ENCODE measurements at regions not wholly inside any gene's neighbourhood (a gene's known extent, or its start where the extent isn't known, plus 50 kb on each side); places are given as distances from the start of the nearest gene placed in this dataset.

DNA sequence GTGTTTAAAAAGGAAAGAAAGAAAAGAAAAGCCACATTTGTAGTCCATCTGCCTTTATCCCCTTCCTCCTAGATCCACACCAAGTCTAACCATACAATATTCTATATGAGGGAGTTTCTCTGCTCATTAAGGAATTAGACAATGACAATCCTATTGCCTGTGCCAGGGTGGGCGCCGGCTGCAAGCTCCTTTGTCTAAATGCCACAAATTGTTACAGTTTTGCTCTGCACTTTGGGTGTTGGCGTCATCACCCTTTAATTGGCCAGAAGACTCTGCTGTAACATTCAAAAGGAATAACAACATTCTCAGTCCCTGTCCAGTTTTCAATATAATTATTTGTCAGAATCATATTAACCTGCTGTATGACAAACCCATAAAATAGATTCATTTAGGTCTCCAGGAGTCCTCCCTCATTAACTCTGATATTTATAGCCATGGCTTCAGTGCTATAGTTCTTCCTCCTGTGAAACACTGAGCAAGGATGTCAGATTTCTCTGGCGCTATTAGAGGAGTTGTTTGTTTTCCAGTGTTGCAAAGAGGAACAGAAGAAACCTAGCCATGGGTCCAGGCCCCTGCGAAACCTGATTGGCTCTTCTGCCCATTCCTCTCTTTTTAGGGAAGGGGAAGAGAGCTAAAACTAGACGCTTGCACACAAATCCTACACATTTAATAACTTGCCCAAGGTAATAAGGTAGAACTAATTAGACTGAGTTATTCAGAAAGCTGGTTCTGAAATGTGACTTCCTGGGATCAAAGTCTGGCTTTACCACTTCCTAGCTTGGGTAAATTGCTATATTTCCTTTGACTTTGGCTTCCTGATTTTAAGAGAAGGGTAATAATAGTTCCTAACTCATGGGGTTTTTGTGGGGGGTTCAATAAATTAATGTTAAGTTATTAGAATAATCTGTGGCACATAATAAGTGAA, 112.4 kb downstream of the CD47 start:
- Mint-ChIP-seq H3K4me1 (ENCODE audit: low read depth in 2 of 2) (peaks cover 37 to 40% of the 10 kb centered on the region in 2 donors), H3K27ac (peak overlapping the region; percentile 17 to 69), H3K9me3 (no peaks in the 10 kb centered on the region), H3K27me3 (no peaks in the 10 kb centered on the region), H3K36me3 (ENCODE audit: insufficient read depth) (no peaks in the 10 kb centered on the region), H3K4me3 (peak overlapping the region; percentile 46)
- ATAC-seq (replicated peaks): peak; percentile 40
- DNase-seq: no peak

DNA sequence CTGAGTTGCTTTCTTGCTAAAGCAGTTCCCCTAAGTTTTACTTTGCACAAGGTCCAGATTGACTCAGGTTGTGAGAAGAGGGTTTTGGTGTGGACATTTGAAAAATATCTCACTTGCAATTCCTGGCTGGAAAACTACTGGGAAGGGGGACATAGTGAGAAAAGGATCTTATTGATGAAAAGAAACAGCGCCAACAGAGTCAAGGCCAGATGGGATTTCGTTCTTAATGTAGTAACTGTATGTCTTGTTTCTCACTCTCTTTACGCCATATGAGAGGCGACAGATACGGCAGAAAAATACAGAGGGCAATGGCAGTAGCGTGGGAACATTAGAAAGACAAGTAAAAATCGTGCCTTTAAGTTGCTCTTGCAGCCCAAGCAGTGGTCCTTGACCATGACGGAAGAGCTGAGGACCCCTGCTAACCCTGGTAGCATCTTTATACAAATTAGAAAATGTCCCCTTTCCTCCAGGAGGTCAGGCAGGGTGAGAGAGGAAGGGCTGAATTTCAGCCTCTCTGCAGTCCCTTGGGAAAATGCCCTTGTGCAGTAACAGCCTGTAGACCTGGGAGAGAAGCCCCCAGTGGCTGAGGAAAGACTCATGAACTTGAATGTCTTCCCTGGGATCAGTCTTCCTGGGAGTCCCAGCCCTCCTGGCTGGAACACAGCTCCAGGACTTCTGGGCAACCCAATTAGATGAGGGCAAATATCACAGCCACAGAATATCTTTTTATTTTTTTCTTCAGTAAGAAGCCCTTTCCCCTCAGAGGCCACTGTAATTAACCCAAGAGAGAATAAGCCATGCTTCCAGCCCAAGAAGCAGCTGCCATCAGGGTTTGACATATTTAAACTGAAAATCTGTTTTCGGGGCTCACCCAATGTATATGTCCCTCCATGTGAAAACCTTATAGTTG, 113.4 kb downstream of the CD47 start:
- Mint-ChIP-seq H3K9me3 (no peaks in the 10 kb centered on the region), H3K36me3 (ENCODE audit: insufficient read depth) (no peaks in the 10 kb centered on the region), H3K4me1 (ENCODE audit: low read depth in 2 of 2) (peaks cover 37 to 40% of the 10 kb centered on the region in 2 donors), H3K27ac (peak overlapping the region in 1 of 2 donors; percentile 69), H3K4me3 (peak overlapping the region in 1 of 2 donors; percentile 75), H3K27me3 (no peaks in the 10 kb centered on the region)
- ATAC-seq (replicated peaks) (no peak), DNase-seq (no peak)

DNA sequence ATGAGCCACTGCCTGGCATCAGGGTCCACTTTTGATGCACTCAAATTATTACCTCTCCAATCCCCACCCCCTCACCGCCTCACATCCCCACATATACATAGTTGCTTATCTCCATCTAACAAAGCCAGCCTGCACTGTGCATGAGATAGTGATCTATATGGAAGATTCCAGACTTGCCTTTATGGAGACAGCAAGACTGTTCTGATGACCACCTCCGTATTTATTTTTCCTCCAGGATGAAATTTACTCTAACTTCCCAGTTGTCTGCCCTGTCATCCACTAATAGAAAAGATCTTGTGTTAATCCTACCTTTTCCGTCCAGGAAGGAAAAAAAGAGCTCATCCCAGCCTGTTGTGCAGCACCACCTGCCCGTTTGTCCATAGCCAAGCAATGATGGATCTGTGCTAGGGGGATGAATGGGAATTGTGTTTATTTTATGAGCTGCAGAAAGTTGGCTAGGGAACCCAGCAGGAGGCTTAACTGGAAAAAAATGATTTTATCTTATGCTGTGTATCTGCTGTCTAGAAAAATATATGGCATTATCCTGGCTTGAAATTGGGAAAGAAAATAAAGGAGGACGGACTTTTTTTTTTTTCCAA, 114.5 kb downstream of the CD47 start:
- H3K27ac Mint-ChIP-seq: peak overlapping the region; percentile 57 to 92
- no peaks in the 10 kb centered on the region for H3K9me3 Mint-ChIP-seq
- DNase-seq: no peak
- peak; percentile 24 for ATAC-seq (replicated peaks)
- peak overlapping the region; percentile 72 to 75 for H3K4me3 Mint-ChIP-seq
- no peaks in the 10 kb centered on the region for H3K27me3 Mint-ChIP-seq
- peaks cover 37 to 38% of the 10 kb centered on the region in 2 donors for H3K4me1 Mint-ChIP-seq (ENCODE audit: low read depth in 2 of 2)
- no peaks in the 10 kb centered on the region for H3K36me3 Mint-ChIP-seq (ENCODE audit: insufficient read depth)

DNA sequence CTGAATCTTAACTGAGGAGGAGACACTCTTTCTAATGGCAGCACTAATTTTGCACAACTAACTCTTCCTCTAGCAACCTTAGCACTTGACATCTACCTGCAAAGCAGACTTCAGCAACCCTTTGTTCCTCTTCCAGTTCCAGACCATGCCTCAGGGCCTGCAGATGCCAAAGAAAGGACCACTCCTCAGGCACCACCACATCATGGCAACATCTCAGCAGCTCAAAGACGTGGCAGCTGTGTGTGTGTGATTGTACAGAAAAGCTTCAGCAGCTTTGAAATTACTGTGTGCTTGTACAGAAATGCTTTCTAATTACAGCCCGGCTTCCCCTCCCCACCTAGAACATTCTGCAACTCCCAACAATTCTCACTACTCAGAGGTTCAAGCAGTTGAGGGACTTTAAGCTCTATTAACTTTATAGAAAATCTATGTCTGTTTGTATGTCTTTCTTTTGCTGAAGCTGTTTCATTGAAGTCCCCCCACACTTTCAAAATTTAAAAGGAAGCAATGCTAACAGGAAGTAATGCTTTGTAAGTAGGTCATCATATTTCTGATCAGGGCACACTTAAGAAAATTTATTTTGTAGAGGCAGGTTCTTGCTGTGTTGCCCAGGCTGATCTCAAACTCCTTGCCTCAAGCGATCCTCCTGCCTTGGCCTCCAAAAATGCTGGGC, 115.2 kb downstream of the CD47 start:
- DNase-seq (no peak), ATAC-seq (replicated peaks) (peak; percentile 78)
- Mint-ChIP-seq H3K4me1 (ENCODE audit: low read depth in 2 of 2) (peaks cover 37 to 38% of the 10 kb centered on the region in 2 donors), H3K4me3 (peak overlapping the region; percentile 72 to 75), H3K27ac (peak overlapping the region; percentile 57 to 92), H3K9me3 (no peaks in the 10 kb centered on the region), H3K27me3 (no peaks in the 10 kb centered on the region), H3K36me3 (ENCODE audit: insufficient read depth) (no peaks in the 10 kb centered on the region)

DNA sequence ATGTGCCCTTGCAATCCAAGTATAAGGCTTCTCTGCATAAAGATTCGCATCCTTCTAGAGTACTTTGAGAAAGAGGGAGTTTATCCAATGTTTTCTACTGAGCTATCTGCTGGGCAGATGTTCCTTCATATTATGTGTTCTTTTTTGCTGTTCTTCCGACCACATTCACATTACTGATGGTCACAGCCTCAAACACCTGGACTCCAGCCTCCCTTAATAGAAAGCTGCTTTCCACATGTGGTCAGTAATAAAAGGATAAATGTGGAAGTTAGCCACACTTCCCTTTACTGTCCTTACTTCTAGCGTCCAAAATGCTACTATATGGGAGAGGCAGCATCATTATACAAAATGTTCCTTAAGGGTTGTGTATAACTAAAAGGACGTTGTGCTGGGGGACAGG, 116.9 kb downstream of the CD47 start:
- H3K36me3 Mint-ChIP-seq (ENCODE audit: insufficient read depth): no peaks in the 10 kb centered on the region
- no peaks in the 10 kb centered on the region for H3K9me3 Mint-ChIP-seq
- H3K27me3 Mint-ChIP-seq: no peaks in the 10 kb centered on the region
- no peak for ATAC-seq (replicated peaks)
- H3K4me3 Mint-ChIP-seq: no peak overlapping the region
- H3K4me1 Mint-ChIP-seq (ENCODE audit: low read depth in 2 of 2): peaks cover 33% of the 10 kb centered on the region in 2 donors
- DNase-seq: no peak
- H3K27ac Mint-ChIP-seq: no peak overlapping the region

DNA sequence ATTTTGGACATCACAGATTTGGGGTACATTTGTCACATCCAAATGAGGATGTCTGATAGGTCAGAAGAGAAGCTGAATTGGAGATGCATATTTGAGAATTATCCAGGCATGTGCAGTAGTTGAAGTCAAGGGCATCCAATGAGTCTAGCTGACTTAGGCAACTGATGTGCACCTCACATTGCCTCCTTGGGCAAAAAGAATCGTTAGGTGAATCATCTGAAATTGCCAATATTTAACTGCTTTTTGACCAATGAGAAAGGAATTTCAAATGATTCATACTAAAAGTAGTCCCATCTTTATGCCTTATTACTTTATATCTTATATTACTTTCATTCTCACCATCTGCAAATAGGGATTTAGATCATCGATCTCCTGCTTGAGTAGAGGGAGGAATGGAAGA, 117.7 kb downstream of the CD47 start:
- DNase-seq: no peak
- H3K9me3 Mint-ChIP-seq: no peaks in the 10 kb centered on the region
- no peaks in the 10 kb centered on the region for H3K36me3 Mint-ChIP-seq (ENCODE audit: insufficient read depth)
- no peak overlapping the region for H3K4me3 Mint-ChIP-seq
- peaks cover 25% of the 10 kb centered on the region in 2 donors for H3K4me1 Mint-ChIP-seq (ENCODE audit: low read depth in 2 of 2)
- no peak for ATAC-seq (replicated peaks)
- H3K27ac Mint-ChIP-seq: peak overlapping the region in 1 of 2 donors; percentile 39
- no peaks in the 10 kb centered on the region for H3K27me3 Mint-ChIP-seq

DNA sequence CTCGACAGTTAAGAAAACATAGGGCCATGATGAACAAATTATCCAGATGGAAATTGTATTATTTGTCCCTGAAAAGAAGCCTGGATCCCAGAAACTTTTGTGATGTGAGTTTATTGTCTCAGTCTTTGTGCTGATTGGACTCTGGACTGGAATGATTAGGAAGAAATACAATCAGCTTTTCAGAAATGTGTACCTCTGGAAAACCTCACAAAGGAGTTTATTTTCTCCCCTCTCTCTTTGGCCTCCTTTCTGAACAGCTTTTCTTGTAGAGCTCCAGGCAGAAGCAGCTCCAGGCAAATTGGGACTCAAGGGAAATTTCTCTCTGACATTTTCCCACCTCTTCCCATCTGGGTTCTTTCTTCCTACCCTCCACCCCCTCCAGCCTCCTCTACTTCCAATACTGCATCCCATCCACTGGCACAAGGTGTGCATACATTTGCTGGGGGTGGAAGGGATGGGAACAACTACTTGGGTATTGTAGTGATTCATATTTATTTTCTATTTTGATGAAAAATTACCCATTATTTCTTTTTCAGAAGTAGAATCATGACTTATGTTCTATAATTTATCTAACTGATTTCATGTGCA, 119.7 kb downstream of the CD47 start:
- Mint-ChIP-seq H3K27ac (peak overlapping the region in 1 of 2 donors; percentile 35), H3K27me3 (no peaks in the 10 kb centered on the region), H3K4me1 (ENCODE audit: low read depth in 2 of 2) (peaks cover 12 to 17% of the 10 kb centered on the region in 2 donors), H3K4me3 (no peak overlapping the region), H3K36me3 (ENCODE audit: insufficient read depth) (no peaks in the 10 kb centered on the region), H3K9me3 (no peaks in the 10 kb centered on the region)
- ATAC-seq (replicated peaks) (no peak), DNase-seq (no peak)

DNA sequence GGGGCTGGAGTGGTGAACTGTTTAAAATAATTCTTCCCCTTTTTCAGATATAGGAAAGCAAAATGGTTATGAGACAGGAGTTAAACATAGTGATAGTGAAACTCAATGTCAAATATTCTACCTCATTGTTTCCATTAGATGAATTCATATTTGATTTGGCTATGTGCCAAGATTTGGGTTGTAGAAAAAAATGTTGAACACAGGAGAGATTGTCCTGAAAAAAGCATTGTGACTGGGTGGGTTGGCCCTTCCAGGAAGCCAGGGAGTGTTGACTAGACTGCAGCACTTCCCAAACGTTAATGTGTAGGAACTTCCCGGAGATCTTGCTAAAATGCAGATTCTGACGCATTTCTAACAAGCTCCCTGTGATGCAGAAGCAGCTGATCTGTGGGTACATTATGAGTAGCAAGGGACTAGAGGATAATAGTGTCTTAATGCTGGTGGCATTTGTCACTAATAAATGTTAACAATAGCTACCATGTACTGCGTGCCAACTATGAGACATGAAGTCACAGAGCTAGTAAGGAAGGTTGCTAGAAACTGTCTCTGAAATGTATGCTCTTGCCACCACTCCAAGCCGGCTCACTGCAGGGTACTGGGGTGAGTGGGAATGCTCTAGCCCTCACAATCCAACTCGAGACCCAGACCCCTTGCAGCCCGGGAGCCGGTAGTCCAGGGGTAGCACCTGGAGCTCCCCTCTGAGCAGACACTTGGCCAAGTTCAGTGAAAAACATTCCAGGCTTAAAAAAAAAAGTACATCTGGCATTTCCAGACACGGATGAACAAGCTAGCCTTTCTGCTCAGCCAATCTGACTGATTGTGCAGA, 120.6 kb downstream of the CD47 start:
- Mint-ChIP-seq H3K4me3 (no peak overlapping the region), H3K36me3 (ENCODE audit: insufficient read depth) (no peaks in the 10 kb centered on the region), H3K9me3 (no peaks in the 10 kb centered on the region), H3K4me1 (ENCODE audit: low read depth in 2 of 2) (peaks cover 3 to 8% of the 10 kb centered on the region in 2 donors), H3K27ac (no peak overlapping the region), H3K27me3 (no peaks in the 10 kb centered on the region)
- DNase-seq (no peak), ATAC-seq (replicated peaks) (no peak)

DNA sequence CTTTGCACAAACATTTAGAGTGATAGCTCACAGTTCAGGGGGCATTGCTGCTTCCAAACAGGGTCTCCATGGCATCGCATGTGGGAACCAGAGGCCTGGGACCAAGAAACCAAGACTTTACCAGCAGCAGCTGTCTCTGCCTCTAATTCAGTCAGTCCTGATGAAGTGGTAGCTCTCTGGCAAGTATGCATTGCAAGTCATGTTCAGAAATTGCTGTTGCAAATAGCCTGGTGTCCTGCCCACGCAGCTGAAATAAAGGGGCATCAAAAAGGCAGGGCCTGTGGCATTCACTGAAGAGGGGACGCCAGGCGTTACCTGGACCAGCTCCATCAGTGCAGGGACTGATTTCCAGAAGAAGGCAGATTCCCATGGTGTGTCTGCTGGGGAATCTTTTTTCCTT, 121.3 kb downstream of the CD47 start:
- ATAC-seq (replicated peaks) (no peak), DNase-seq (no peak)
- Mint-ChIP-seq H3K27me3 (no peaks in the 10 kb centered on the region), H3K9me3 (no peaks in the 10 kb centered on the region), H3K4me3 (no peak overlapping the region), H3K36me3 (ENCODE audit: insufficient read depth) (no peaks in the 10 kb centered on the region), H3K4me1 (ENCODE audit: low read depth in 2 of 2) (peaks cover 3 to 4% of the 10 kb centered on the region in 2 donors), H3K27ac (no peak overlapping the region)

DNA sequence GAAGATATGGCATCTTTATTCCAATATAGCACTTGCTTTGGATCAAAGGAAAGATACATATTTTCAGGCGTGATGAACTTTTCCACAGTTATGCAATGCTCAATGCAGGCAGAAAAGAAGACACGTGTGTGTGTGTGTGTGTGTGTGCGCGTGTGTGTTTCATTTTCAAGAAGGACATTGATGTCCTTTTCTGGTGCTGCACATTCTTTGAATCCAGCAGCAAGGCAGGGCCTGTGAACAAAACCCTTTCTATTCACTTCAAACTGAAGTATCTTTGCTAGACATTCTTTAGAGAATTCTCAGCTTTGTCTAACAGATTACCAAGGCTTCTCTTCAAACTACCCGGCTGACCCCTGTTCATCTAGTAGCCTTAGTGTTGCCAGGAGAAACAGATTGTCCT, 124.6 kb downstream of the CD47 start:
- peaks cover 3 to 4% of the 10 kb centered on the region in 2 donors for H3K4me1 Mint-ChIP-seq (ENCODE audit: low read depth in 2 of 2)
- H3K36me3 Mint-ChIP-seq (ENCODE audit: insufficient read depth): no peaks in the 10 kb centered on the region
- H3K4me3 Mint-ChIP-seq: no peak overlapping the region
- ATAC-seq (replicated peaks): no peak
- no peaks in the 10 kb centered on the region for H3K9me3 Mint-ChIP-seq
- DNase-seq: no peak
- H3K27me3 Mint-ChIP-seq: no peaks in the 10 kb centered on the region
- H3K27ac Mint-ChIP-seq: no peak overlapping the region

DNA sequence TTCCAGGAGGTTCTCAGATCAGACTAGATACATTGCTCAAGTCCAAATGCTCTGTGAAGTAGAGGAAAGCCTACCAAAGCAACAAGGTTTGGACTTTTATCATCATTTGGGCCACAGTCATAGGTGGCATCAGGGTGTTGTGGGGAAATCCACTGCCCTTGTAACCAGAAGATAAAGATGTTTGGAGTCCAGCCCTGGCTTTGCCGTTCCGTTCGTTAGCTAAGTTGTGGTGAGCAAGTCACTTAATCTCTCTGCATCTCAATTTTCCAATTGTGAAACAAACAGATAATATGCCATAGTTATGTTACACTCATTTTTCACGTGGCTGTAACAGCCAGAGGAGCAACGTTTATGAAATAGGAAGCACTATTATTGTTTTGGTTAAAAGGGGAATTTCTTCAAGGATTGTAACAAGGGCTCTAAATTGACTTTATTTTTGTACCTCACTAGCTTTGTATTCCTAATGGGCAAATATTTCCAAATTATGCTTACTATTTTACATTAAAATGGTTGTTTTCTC, 125.6 kb downstream of the CD47 start:
- Mint-ChIP-seq H3K9me3 (no peaks in the 10 kb centered on the region), H3K27ac (no peak overlapping the region), H3K4me3 (no peak overlapping the region), H3K4me1 (ENCODE audit: low read depth in 2 of 2) (peaks cover 3 to 4% of the 10 kb centered on the region in 2 donors), H3K27me3 (no peaks in the 10 kb centered on the region), H3K36me3 (ENCODE audit: insufficient read depth) (no peaks in the 10 kb centered on the region)
- no peak for ATAC-seq (replicated peaks)
- no peak for DNase-seq

DNA sequence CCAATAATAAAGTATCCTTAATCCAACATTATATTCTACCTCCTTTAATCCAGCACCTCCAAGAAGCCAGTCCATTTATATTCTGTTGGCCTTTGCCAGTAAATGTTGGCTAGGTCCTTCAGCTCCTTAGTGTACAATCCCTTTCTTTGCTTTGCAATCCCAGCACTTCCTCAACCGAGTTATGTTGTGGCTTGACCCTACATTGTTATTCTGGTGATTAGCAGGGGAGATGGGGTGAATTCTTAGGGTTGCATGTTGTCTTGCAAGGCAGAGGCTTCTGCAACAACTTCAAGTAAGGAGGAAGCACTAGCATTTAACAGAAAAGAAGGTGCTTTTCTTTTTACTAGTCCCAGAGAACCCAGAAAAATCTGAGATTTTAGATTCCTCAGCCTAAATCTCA, 127.2 kb downstream of the CD47 start:
- no peak for DNase-seq
- no peak for ATAC-seq (replicated peaks)
- Mint-ChIP-seq H3K4me3 (no peak overlapping the region), H3K36me3 (ENCODE audit: insufficient read depth) (no peaks in the 10 kb centered on the region), H3K9me3 (no peaks in the 10 kb centered on the region), H3K4me1 (ENCODE audit: low read depth in 2 of 2) (peaks cover under 1 to 3% of the 10 kb centered on the region in 2 donors), H3K27ac (no peak overlapping the region), H3K27me3 (no peaks in the 10 kb centered on the region)
